ENCODE measurements at regions not wholly inside any gene's neighbourhood (a gene's known extent, or its start where the extent isn't known, plus 50 kb on each side); places are given as distances from the start of the nearest gene placed in this dataset.
"Not testable (repeated sequence)": the region's sequence is repeated elsewhere in the genome, so short reads cannot be mapped to it uniquely, and the experiment has no call there.

- Histone ChIP-seq H3K36me3 (replicated peaks; ENCODE audit: control insufficient read depth, insufficient read depth, low read length) (no peaks in the 10 kb centered on the region), H3K27me3 (ENCODE audit: control insufficient read depth, insufficient read depth, low read length) (no peaks in the 10 kb centered on the region), H3K4me3 (ENCODE audit: insufficient read depth, low read depth, low read length) (peak overlapping the region; percentile 81)
- DNase-seq = peak; percentile 95
These were observed 88.0 kb upstream of the RPRML start for GRCh38 chr17:47066841-47067682.

DNA sequence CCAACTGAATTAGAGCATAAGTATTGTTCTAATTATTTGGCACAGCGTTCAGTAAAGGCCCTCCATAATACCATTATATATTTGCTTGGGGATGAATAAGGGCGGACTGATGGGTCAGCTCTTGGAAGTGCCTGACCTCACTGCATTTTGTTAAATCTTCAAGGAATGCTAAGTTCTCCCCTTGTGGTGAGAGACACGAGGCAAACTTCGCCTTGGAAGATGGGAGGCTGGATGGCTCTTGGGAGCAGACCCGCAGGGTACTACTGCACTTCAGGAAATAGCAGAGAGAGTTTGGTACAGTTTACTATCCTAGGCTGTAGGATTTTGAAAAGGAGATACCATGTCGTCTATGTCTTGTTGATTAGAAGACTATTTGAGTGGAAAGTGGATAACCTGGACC lies 87.0 kb upstream of the RPRML start:
- peak; percentile 65 for DNase-seq
- no peaks in the 10 kb centered on the region for H3K36me3 ChIP-seq (replicated peaks; ENCODE audit: control insufficient read depth, insufficient read depth, low read length)
- no peak overlapping the region for H3K4me3 ChIP-seq (ENCODE audit: insufficient read depth, low read depth, low read length)
- H3K27me3 ChIP-seq (ENCODE audit: control insufficient read depth, insufficient read depth, low read length) = no peaks in the 10 kb centered on the region

DNA sequence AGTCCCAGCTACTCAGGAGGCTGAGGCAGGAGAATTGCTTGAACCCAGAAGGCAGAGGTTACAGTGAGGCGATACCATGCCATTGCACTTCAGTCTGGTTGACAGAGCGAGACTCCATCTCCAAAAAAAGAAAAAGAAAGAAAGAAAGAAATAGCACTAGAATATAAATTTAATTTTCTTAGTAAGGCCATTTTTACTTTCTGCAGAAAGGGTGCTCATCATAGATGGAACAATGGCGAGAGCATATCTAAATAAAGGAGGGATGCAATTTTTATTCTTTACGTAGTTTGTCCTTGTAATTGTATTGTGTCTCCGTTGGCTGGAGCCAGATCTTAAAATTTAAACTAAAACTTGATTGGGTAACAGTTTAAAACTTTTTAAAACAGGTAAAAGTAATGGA lies 85.6 kb upstream of the RPRML start:
- H3K36me3 ChIP-seq (replicated peaks; ENCODE audit: control insufficient read depth, insufficient read depth, low read length) = no peaks in the 10 kb centered on the region
- DNase-seq = no peak
- H3K4me3 ChIP-seq (ENCODE audit: insufficient read depth, low read depth, low read length) = no peak overlapping the region
- no peaks in the 10 kb centered on the region for H3K27me3 ChIP-seq (ENCODE audit: control insufficient read depth, insufficient read depth, low read length)

GRCh38 chr17:47063475-47063874 lies 84.4 kb upstream of the RPRML start:
- Histone ChIP-seq H3K4me3 (ENCODE audit: insufficient read depth, low read depth, low read length) (no peak overlapping the region), H3K27me3 (ENCODE audit: control insufficient read depth, insufficient read depth, low read length) (no peaks in the 10 kb centered on the region), H3K36me3 (replicated peaks; ENCODE audit: control insufficient read depth, insufficient read depth, low read length) (no peaks in the 10 kb centered on the region)
- no peak for DNase-seq

- not testable (repeated sequence) for H3K27me3 ChIP-seq (ENCODE audit: control insufficient read depth, insufficient read depth, low read length); H3K36me3 ChIP-seq (replicated peaks; ENCODE audit: control insufficient read depth, insufficient read depth, low read length); H3K4me3 ChIP-seq (ENCODE audit: insufficient read depth, low read depth, low read length); DNase-seq
These were observed 83.8 kb upstream of the RPRML start for GRCh38 chr17:47062851-47063250.

GRCh38 chr17:47060005-47060404 lies 81.0 kb upstream of the RPRML start:
- not testable (repeated sequence) for H3K36me3 ChIP-seq (replicated peaks; ENCODE audit: control insufficient read depth, insufficient read depth, low read length); DNase-seq; H3K4me3 ChIP-seq (ENCODE audit: insufficient read depth, low read depth, low read length); H3K27me3 ChIP-seq (ENCODE audit: control insufficient read depth, insufficient read depth, low read length)

- Histone ChIP-seq H3K27me3 (ENCODE audit: control insufficient read depth, insufficient read depth, low read length) (no peaks in the 10 kb centered on the region), H3K36me3 (replicated peaks; ENCODE audit: control insufficient read depth, insufficient read depth, low read length) (peaks cover 3% of the 10 kb centered on the region; the same call in 1 of the 2 replicates), H3K4me3 (ENCODE audit: insufficient read depth, low read depth, low read length) (no peak overlapping the region)
- no peak for DNase-seq
These were observed 78.8 kb upstream of the RPRML start for GRCh38 chr17:47057830-47058229.

DNA sequence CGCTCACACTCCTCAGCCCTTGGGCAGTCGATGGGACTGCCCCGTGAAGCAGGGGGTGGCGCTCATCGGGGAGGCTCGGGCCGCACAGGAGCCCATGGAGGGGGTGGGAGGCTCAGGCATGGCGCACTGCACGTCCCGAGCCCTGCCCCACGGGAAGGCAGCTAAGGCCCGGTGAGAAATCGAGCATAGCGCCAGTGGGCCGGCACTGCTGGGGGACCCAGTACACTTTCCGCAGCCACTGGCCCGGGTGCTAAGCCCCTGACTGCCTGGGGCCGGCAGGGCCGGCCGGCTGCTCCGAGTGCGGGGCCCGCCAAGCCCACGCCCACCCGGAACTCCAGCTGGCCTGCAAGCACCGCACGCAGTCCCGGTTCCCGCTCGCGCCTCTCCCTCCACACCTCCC lies 78.2 kb upstream of the RPRML start:
- DNase-seq; H3K4me3 ChIP-seq (ENCODE audit: insufficient read depth, low read depth, low read length); H3K27me3 ChIP-seq (ENCODE audit: control insufficient read depth, insufficient read depth, low read length); H3K36me3 ChIP-seq (replicated peaks; ENCODE audit: control insufficient read depth, insufficient read depth, low read length): not testable (repeated sequence)

GRCh38 chr17:47056687-47057086 lies 77.6 kb upstream of the RPRML start:
- H3K4me3 ChIP-seq (ENCODE audit: insufficient read depth, low read depth, low read length); H3K27me3 ChIP-seq (ENCODE audit: control insufficient read depth, insufficient read depth, low read length); H3K36me3 ChIP-seq (replicated peaks; ENCODE audit: control insufficient read depth, insufficient read depth, low read length); DNase-seq: not testable (repeated sequence)
